Hepatocyte (in vitro differentiated cells): ENCODE measurements at regions not wholly inside any gene's neighbourhood (a gene's known extent, or its start where the extent isn't known, plus 50 kb on each side); places are given as distances from the start of the nearest gene placed in this dataset.

Source experiments
- DNase-seq: peaks from one replicate; pipeline ENCODE4 v3.0.0-alpha.2; 2016; ENCODE audit warnings: low spot score
- H2AFZ ChIP-seq: fragments of 200-600 bp; sonication (generic); 2 replicates; pipeline ENCODE4 v1.6.0; 2016; ENCODE audit warnings: antibody characterized with exemption, mild to moderate bottlenecking
- H3K27ac ChIP-seq: fragments of 200-600 bp; sonication (generic); 2 replicates; pipeline ENCODE4 v1.5.1; 2016; ENCODE audit warnings: mild to moderate bottlenecking
- H3K27me3 ChIP-seq: fragments of 200-600 bp; sonication (generic); 2 replicates; pipeline ENCODE4 v1.6.1; 2016
- H3K36me3 ChIP-seq: fragments of 200-600 bp; sonication (generic); replicated peaks from 2 replicates; pipeline ENCODE4 v1.5.1; 2016; ENCODE audit warnings: low read depth; ENCODE audit not compliant: insufficient read depth
- H3K4me1 ChIP-seq: fragments of 200-600 bp; sonication (generic); 2 replicates; pipeline ENCODE4 v1.5.1; 2016; ENCODE audit warnings: mild to moderate bottlenecking, moderate library complexity; ENCODE audit not compliant: insufficient read depth
- H3K4me2 ChIP-seq: fragments of 200-600 bp; sonication (generic); 2 replicates; pipeline ENCODE4 v1.6.0; 2016
- H3K4me3 ChIP-seq: fragments of 200-600 bp; sonication (generic); 2 replicates; pipeline ENCODE4 v1.5.1; 2016; ENCODE audit warnings: mild to moderate bottlenecking
- H3K79me2 ChIP-seq: fragments of 200-600 bp; sonication (generic); 2 replicates; pipeline ENCODE4 v1.6.0; 2017; ENCODE audit warnings: mild to moderate bottlenecking
- H3K9me2 ChIP-seq: fragments of 200-600 bp; sonication (generic); replicated peaks from 2 replicates; pipeline ENCODE4 v1.6.0; 2017; ENCODE audit warnings: mild to moderate bottlenecking; ENCODE audit not compliant: insufficient read depth
- H3K9me3 ChIP-seq: fragments of 200-600 bp; sonication (generic); 2 replicates; pipeline ENCODE4 v1.5.1; 2016; ENCODE audit warnings: low read depth, mild to moderate bottlenecking
- H4K20me1 ChIP-seq: fragments of 200-600 bp; sonication (generic); 2 replicates; pipeline ENCODE4 v1.6.0; 2016; ENCODE audit warnings: mild to moderate bottlenecking; ENCODE audit not compliant: insufficient read depth, poor library complexity, severe bottlenecking
- EZH2 ChIP-seq: fragments of 200-600 bp; sonication (generic); IDR thresholded peaks from 2 replicates; pipeline ENCODE4 v1.6.1; 2016; ENCODE audit warnings: antibody characterized with exemption, mild to moderate bottlenecking, borderline replicate concordance
- EZH2phosphoT487 ChIP-seq: fragments of 200-600 bp; sonication (generic); IDR thresholded peaks from one replicate; pipeline ENCODE4 v1.6.1; 2018; ENCODE audit warnings: antibody characterized with exemption, mild to moderate bottlenecking, low read depth, moderate library complexity; ENCODE audit not compliant: unreplicated experiment, severe bottlenecking
- WGBS: methylation state at CpG from one replicate; pipeline ENCODE4 v1.1.6; 2016; ENCODE audit warnings: low lambda C conversion rate; ENCODE audit errors: missing lambda C conversion rate; 5-methylcytosine and 5-hydroxymethylcytosine counted together
- TF ChIP-seq, protein P1 (sequence below): fragments of 200-600 bp; sonication (generic); IDR thresholded peaks from 2 replicates; pipeline ENCODE4 v1.5.1; 2016; ENCODE audit warnings: antibody characterized with exemption, mild to moderate bottlenecking; ENCODE audit not compliant: poor library complexity

- Histone ChIP-seq H3K4me1 (peaks cover 3% of the 10 kb centered on the region), H3K9me3 (no peaks in the 10 kb centered on the region), H4K20me1 (no peaks in the 10 kb centered on the region), H3K9me2 (no peaks in the 10 kb centered on the region), H3K4me3 (no peak overlapping the region), H3K79me2 (no peaks in the 10 kb centered on the region), H2AFZ (no peak overlapping the region), H3K27me3 (no peaks in the 10 kb centered on the region), H3K36me3 (no peaks in the 10 kb centered on the region), H3K4me2 (no peak overlapping the region), H3K27ac (no peak overlapping the region)
- TF ChIP-seq EZH2phosphoT487, result no peak
- TF ChIP-seq, protein P1, sequence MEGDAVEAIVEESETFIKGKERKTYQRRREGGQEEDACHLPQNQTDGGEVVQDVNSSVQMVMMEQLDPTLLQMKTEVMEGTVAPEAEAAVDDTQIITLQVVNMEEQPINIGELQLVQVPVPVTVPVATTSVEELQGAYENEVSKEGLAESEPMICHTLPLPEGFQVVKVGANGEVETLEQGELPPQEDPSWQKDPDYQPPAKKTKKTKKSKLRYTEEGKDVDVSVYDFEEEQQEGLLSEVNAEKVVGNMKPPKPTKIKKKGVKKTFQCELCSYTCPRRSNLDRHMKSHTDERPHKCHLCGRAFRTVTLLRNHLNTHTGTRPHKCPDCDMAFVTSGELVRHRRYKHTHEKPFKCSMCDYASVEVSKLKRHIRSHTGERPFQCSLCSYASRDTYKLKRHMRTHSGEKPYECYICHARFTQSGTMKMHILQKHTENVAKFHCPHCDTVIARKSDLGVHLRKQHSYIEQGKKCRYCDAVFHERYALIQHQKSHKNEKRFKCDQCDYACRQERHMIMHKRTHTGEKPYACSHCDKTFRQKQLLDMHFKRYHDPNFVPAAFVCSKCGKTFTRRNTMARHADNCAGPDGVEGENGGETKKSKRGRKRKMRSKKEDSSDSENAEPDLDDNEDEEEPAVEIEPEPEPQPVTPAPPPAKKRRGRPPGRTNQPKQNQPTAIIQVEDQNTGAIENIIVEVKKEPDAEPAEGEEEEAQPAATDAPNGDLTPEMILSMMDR, result no peak
- no peak for TF ChIP-seq EZH2
- no peak for DNase-seq
- 83% methylated on average over 1 of the region's 1 CpG for WGBS
Observed at GRCh38 chr1:221072214-221072613, 193.0 kb downstream of the HLX start.

GRCh38 chr1:221074332-221074731, 195.1 kb downstream of the HLX start:
- no peak overlapping the region for H2AFZ ChIP-seq
- no peaks in the 10 kb centered on the region for H3K79me2 ChIP-seq
- no peaks in the 10 kb centered on the region for H3K9me3 ChIP-seq
- WGBS, result 81% methylated on average over 2 of the region's 2 CpGs
- no peaks in the 10 kb centered on the region for H4K20me1 ChIP-seq
- no peaks in the 10 kb centered on the region for H3K9me2 ChIP-seq
- H3K27me3 ChIP-seq, result no peaks in the 10 kb centered on the region
- H3K4me1 ChIP-seq, result peaks cover 3% of the 10 kb centered on the region
- TF ChIP-seq, protein P1, result no peak
- TF ChIP-seq EZH2phosphoT487, result no peak
- no peak for TF ChIP-seq EZH2
- no peak overlapping the region for H3K27ac ChIP-seq
- H3K4me3 ChIP-seq, result no peak overlapping the region
- H3K36me3 ChIP-seq, result no peaks in the 10 kb centered on the region
- H3K4me2 ChIP-seq, result no peak overlapping the region
- DNase-seq, result no peak

DNA sequence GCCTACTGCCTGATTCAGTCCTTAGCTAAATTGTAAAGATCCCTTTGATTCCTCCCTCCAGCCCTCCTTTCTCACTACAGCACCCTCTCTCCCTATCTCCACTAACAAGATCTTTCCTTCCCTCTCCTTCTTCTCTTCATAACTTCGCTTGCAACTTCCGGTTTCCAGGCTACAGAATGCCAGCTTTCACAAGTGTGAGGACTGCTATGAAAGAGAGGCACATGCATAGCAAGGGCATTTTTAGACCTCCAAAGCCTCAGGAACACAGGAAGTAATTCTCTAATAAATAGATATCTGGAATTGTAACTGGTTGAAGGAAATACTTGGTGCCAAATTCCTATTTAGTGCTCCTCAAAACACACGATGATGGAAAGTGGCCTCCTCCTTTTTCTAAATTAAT, 196.7 kb downstream of the HLX start:
- H4K20me1 ChIP-seq, result no peaks in the 10 kb centered on the region
- TF ChIP-seq, protein P1, result no peak
- TF ChIP-seq EZH2phosphoT487 (no peak), EZH2 (no peak)
- no peaks in the 10 kb centered on the region for H3K27me3 ChIP-seq
- H3K9me3 ChIP-seq, result no peaks in the 10 kb centered on the region
- H3K79me2 ChIP-seq, result no peaks in the 10 kb centered on the region
- no peak overlapping the region for H3K27ac ChIP-seq
- WGBS, result 56% methylated on average over 3 of the region's 3 CpGs
- no peaks in the 10 kb centered on the region for H3K9me2 ChIP-seq
- H3K4me1 ChIP-seq, result peaks cover 3% of the 10 kb centered on the region
- H3K36me3 ChIP-seq, result no peaks in the 10 kb centered on the region
- H3K4me3 ChIP-seq, result no peak overlapping the region
- DNase-seq, result no peak
- H2AFZ ChIP-seq, result no peak overlapping the region
- H3K4me2 ChIP-seq, result no peak overlapping the region

GRCh38 chr1:221076391-221076811, 197.2 kb downstream of the HLX start:
- Histone ChIP-seq H3K27ac (no peak overlapping the region), H3K4me2 (no peak overlapping the region), H3K27me3 (no peaks in the 10 kb centered on the region), H3K79me2 (no peaks in the 10 kb centered on the region), H4K20me1 (no peaks in the 10 kb centered on the region), H2AFZ (no peak overlapping the region), H3K36me3 (no peaks in the 10 kb centered on the region), H3K9me3 (no peaks in the 10 kb centered on the region), H3K9me2 (no peaks in the 10 kb centered on the region), H3K4me3 (no peak overlapping the region), H3K4me1 (peaks cover 3% of the 10 kb centered on the region)
- no peak for DNase-seq
- WGBS, result 70% methylated on average over 3 of the region's 3 CpGs
- TF ChIP-seq EZH2phosphoT487, result no peak
- TF ChIP-seq, protein P1, result no peak
- no peak for TF ChIP-seq EZH2
